ENCODE measurements at regions not wholly inside any gene's neighbourhood (a gene's known extent, or its start where the extent isn't known, plus 50 kb on each side); places are given as distances from the start of the nearest gene placed in this dataset.
A peak's percentile ranks its signal among the peaks of the same experiment; 100 is the strongest.
"Not testable (repeated sequence)": the region's sequence is repeated elsewhere in the genome, so short reads cannot be mapped to it uniquely, and the experiment has no call there.

GRCh38 chr16:85282842-85283241 lies 170.6 kb upstream of the CIBAR2 start:
- DNase-seq (ENCODE audit: low read depth), result no peak
- H3K4me3 ChIP-seq (ENCODE audit: low read depth, low read length), result no peak overlapping the region

DNA sequence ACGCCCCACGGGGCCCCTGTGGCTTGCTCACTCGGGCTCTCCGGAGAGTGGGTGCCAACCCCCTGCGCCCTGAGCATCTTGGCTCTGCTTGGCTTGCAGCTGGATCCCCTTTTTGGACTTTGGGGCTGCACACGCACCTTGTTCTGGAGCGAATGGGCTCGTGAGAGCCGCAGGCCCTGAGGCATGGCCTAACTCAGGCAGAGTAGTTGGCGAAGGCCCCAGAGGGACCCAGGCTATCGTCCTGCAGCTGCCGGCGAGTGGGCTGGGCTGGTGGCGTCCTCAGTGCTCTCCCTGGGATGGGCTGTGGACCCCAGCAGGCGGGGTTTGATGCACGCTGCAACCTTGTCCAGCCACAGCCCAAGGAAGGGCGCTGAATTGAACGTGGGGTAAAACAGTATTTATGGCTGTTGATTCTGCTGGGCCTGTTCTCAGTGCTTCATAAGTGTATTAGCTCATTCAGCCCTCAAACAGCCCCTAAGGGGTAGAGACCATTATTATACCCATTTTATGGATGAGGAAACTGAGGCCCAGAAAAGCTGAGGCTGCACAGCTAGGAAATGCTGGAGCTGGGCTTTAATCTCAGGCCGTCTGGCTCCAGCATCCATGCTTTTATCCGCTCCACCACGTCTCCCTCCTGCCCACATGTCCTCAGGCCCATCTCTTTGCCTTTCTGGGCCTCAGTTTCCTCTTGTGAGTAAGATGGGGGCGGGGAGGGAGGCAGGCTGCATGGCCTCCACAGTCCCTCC lies 171.2 kb upstream of the CIBAR2 start:
- no peak for DNase-seq (ENCODE audit: low read depth)
- no peak overlapping the region for H3K4me3 ChIP-seq (ENCODE audit: low read depth, low read length)

GRCh38 chr16:85284141-85284817 lies 172.0 kb upstream of the CIBAR2 start:
- no peak overlapping the region for H3K4me3 ChIP-seq (ENCODE audit: low read depth, low read length)
- DNase-seq (ENCODE audit: low read depth), result no peak

DNA sequence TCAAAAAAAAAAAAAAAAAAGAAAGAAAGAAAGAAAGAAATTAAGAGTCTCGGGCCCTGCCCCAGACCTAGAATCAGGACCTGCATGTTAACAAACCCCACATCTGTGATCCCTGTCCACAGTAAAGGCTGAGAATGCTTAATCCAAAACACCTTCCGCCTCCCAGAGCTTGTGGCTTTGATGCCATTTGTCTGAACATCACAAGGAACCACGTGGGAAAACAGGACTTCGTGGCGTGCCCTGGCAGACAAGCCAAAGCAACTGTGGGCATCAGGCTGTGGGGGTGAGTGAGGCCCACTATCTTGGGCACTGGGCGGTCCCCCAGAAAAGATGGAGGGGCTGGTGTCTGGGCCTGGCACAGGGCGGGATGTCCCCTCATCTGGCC lies 173.4 kb upstream of the CIBAR2 start:
- no peak overlapping the region for H3K4me3 ChIP-seq (ENCODE audit: low read depth, low read length)
- DNase-seq (ENCODE audit: low read depth), result no peak

DNA sequence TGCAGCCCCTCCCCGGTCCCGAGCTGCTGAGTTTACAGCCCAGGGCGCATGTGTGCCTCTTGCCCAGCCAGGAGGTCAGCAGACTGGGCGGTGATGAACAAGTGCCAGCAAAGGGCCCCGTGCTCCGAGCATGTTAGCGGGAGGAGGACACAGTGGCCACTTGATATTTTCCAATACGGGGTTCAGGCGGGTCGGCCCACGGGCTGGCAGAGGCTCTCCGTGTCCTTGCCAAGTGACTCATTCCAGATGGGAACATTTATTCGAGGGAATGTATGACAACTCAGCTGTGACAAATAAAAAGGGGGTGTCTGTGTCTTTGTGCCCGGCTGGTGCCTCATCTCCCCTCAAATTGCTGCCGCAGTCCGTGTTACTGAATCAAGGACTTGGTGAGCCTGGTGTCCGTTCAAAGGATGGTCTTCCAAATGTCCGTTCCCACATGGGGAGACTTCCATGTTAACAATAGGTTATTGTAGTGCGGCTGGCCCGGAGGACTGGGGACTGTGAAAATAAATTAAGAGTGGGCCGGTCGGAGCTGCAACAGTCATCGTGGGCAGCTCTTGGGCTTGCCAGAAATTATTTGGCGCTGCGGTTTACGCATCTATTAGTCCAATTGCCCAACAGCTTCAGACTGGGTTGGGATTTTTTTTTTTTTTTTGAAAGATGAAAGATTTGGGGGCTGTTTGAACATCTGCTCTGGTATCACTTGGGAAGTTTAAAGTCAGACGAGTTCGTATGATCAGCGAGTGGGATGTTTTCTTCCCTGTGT lies 174.0 kb upstream of the CIBAR2 start:
- H3K4me3 ChIP-seq (ENCODE audit: low read depth, low read length), result peak overlapping the region; percentile 3
- peak; percentile 47 for DNase-seq (ENCODE audit: low read depth)

GRCh38 chr16:85286951-85287814 lies 174.9 kb upstream of the CIBAR2 start:
- DNase-seq (ENCODE audit: low read depth), result peak; percentile 27
- H3K4me3 ChIP-seq (ENCODE audit: low read depth, low read length), result no peak overlapping the region

- H3K4me3 ChIP-seq (ENCODE audit: low read depth, low read length); DNase-seq (ENCODE audit: low read depth): not testable (repeated sequence)
These were observed 175.5 kb upstream of the CIBAR2 start for GRCh38 chr16:85287815-85288109.

DNA sequence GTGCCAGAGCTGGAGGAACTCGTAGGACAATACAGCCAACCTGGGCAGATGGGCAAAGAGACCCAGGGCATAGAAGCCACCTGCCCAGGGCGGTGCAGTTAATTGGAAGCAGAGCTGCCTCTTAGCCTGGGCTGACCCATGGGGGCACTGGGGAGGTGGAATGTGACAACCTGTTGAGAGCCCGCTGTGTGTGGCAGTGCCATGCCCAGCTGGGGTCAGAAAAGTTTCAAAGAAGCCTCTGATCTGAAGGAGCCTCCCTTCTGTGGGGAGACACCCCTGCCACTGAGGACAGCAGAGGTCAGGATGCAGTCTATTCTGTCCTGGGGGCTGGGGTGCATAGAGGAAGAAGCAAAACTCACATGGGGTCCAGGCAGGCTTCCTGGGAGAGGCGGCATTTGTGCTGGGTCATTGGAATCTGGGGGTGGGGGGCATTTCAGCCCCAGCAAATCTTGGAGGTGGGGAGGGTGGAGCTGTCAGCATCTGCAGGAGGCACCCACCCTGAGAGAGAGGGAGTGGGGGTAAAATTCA lies 176.1 kb upstream of the CIBAR2 start:
- no peak for DNase-seq (ENCODE audit: low read depth)
- H3K4me3 ChIP-seq (ENCODE audit: low read depth, low read length), result no peak overlapping the region

- no peak for DNase-seq (ENCODE audit: low read depth)
- H3K4me3 ChIP-seq (ENCODE audit: low read depth, low read length), result no peak overlapping the region
These were observed 176.8 kb upstream of the CIBAR2 start for GRCh38 chr16:85288869-85289660.

- no peak for DNase-seq (ENCODE audit: low read depth)
- H3K4me3 ChIP-seq (ENCODE audit: low read depth, low read length), result no peak overlapping the region
These were observed 177.7 kb upstream of the CIBAR2 start for GRCh38 chr16:85289760-85290625.

GRCh38 chr16:85290626-85291301 lies 178.5 kb upstream of the CIBAR2 start:
- no peak overlapping the region for H3K4me3 ChIP-seq (ENCODE audit: low read depth, low read length)
- DNase-seq (ENCODE audit: low read depth), result no peak

GRCh38 chr16:85291302-85292148 lies 179.3 kb upstream of the CIBAR2 start:
- DNase-seq (ENCODE audit: low read depth), result no peak
- no peak overlapping the region for H3K4me3 ChIP-seq (ENCODE audit: low read depth, low read length)

DNA sequence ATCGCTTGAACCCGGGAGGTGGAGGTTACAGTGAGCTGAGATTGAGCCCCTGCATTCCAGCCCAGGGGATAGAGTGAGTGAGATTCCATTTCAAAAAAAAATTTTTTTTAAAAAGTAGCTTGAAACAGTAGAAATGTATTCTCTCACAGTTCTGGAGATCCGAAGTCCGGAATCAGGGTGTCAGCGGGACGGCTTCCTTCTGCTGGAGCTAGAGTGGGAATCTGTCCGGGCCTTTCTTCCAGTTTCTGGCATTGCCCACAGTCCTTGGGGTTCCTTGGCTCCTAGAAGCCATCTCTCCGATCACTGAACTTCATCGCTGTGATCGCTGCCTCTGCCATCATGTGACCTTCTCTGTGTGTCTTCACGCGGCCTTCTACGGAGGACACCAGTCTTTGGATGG lies 181.2 kb upstream of the CIBAR2 start:
- DNase-seq (ENCODE audit: low read depth), result no peak

GRCh38 chr16:85293904-85294642 lies 181.8 kb upstream of the CIBAR2 start:
- no peak for DNase-seq (ENCODE audit: low read depth)
- no peak overlapping the region for H3K4me3 ChIP-seq (ENCODE audit: low read depth, low read length)

More for the DNA sequence above, 181.2 kb upstream of the CIBAR2 start:
- H3K4me3 ChIP-seq (ENCODE audit: low read depth, low read length), result no peak overlapping the region

GRCh38 chr16:85294810-85295508 lies 182.7 kb upstream of the CIBAR2 start:
- no peak for DNase-seq (ENCODE audit: low read depth)
- H3K4me3 ChIP-seq (ENCODE audit: low read depth, low read length), result no peak overlapping the region

All from skeletal muscle cell (primary cell).